Dendritic cell treated with granulocyte-macrophage colony-stimulating factor and Interleukin-4, amounts not matched to agents 40 ng/mL and 50 ng/mL, for 4 days (primary cell): ENCODE measurements at regions not wholly inside any gene's neighbourhood (a gene's known extent, or its start where the extent isn't known, plus 50 kb on each side); places are given as distances from the start of the nearest gene placed in this dataset.
A peak's percentile ranks its signal among the peaks of the same experiment; 100 is the strongest.

ENCODE experiments used
- H3K27ac Mint-ChIP-seq: one replicate; pipeline ENCODE4 v1.8.0; 2022; ENCODE audit warnings: mild to moderate bottlenecking, mixed read lengths
- H3K27me3 Mint-ChIP-seq: one replicate; pipeline ENCODE4 v1.8.0; 2022; ENCODE audit warnings: mild to moderate bottlenecking, mixed read lengths
- H3K36me3 Mint-ChIP-seq: one replicate; pipeline ENCODE4 v1.8.0; 2022; ENCODE audit warnings: low read depth, mixed read lengths
- H3K4me1 Mint-ChIP-seq: one replicate; pipeline ENCODE4 v1.8.0; 2022; ENCODE audit warnings: low read depth, mixed read lengths
- H3K4me3 Mint-ChIP-seq: one replicate; pipeline ENCODE4 v1.8.0; 2022; ENCODE audit warnings: mild to moderate bottlenecking, moderate library complexity, mixed read lengths
- H3K9me3 Mint-ChIP-seq: one replicate; pipeline ENCODE4 v1.8.0; 2022; ENCODE audit warnings: mixed read lengths
- intact Hi-C: fragments of 100-400 bp; cut with micrococcal nuclease; formaldehyde crosslinking; loops from one replicate; pipeline ENCODE4 v1.15.0; 2022

DNA sequence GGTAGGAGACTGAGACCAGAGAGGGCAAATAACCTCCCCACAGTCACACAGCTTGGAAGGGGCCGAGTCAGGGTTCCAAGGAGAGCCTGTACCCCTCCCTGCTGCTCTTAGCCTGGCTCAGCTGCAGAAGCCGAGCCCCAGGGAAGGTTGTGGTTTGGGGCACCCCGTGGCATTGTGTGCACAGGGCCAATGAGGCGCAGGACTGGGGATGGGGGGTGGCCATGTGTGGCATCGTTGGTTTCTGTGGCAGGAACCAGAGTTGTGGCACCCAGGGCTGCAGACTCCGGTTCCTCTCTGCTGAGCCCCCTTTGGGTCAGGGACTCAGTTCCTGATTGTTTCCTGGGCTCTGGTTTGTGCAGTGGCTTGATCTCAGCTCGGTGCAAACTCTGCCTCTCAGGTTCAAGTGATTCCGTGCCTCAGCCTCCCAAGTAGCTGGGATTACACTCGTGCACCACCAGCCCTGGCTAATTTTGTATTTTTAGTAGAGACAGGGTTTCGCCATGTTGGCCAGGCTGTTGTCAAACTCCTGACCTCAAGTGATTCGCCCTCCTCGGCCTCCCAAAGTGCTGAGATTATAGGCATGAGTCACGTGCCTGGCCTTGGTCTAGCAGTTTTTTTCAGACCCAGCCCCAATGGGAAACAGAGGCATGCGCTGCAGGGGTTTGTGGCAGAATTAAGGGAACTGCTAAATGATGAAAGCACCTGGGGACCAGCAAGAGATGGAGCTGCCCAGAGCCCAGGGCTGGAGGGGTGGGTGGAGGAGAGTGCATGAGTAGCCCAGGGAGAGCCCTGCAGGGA lies 221.0 kb upstream of the SULF2 start:
- Mint-ChIP-seq H3K9me3 (peaks cover 20% of the 10 kb centered on the region), H3K27me3 (peaks cover 10% of the 10 kb centered on the region), H3K27ac (no peak overlapping the region), H3K4me1 (peaks cover 54% of the 10 kb centered on the region), H3K4me3 (no peak overlapping the region), H3K36me3 (no peaks in the 10 kb centered on the region)
- intact Hi-C loops: no loop called here

DNA sequence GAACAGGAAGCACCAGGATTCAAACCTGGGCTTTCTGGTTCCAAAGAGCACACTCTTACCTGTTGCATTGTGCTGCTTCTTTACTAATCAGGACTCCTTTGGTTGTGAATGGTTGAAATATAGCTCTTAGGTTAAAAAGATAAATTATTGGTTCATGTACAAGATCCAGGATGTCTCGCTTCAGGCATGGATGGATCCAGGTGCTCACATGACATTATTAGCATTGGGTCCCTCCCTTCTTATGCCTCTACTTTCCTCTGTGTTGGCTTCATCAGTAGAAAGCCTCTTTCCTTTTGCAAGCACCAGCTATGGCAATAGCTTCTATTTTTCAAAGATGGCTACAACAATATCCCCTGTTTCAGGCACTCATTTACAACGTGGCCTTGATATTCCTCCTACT lies 217.7 kb upstream of the SULF2 start:
- H3K4me3 Mint-ChIP-seq: no peak overlapping the region
- no peak overlapping the region for H3K27ac Mint-ChIP-seq
- peaks cover 76% of the 10 kb centered on the region for H3K4me1 Mint-ChIP-seq
- intact Hi-C loops: no loop called here
- H3K9me3 Mint-ChIP-seq: peaks cover 33% of the 10 kb centered on the region
- no peaks in the 10 kb centered on the region for H3K36me3 Mint-ChIP-seq
- H3K27me3 Mint-ChIP-seq: peaks cover 10% of the 10 kb centered on the region

DNA sequence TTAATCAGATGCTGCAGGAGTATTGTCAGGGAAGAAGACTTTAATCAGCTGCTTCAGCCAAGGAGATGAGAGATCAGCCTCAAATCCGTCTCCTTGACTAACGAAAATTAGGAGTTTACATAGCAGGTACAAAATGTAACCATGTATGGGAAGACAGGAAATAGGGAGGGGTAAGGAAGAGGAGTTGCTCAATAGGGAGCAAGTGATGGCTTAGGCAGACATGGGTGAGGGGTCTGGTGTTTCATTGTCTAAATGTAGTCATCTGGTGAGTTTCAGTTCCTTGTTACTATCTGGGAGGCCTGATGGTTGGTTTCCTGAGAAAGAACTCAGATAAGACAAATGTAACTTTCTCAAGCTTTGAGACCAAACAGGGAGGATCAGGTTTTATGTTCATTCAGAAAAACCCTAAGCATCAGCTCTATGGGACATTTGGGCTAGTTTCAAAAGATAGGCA lies 217.3 kb upstream of the SULF2 start:
- Mint-ChIP-seq H3K36me3 (no peaks in the 10 kb centered on the region), H3K9me3 (peaks cover 33% of the 10 kb centered on the region), H3K4me3 (no peak overlapping the region), H3K27ac (no peak overlapping the region), H3K4me1 (peaks cover 81% of the 10 kb centered on the region), H3K27me3 (peaks cover 10% of the 10 kb centered on the region)
- intact Hi-C loops: no loop called here

DNA sequence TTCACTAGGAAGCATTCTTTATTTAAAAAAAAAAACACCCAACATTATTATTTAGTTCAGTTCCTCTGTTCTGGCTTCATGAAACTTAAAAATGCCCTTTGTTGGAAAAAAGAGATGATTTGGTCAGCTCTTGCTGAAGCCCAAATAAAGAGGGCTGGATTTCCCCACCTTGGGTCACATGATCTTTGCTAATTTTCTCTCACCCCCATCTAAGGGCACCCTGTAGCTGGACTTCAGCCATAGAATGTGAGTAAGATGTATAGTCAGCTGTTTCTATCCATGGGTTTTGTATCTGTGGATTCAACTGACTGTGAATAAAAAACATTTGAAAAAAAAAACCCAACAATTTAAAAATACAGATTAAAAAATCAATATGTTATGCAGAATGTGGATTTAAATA lies 213.9 kb upstream of the SULF2 start:
- H3K9me3 Mint-ChIP-seq: peaks cover 21% of the 10 kb centered on the region
- peak overlapping the region; percentile 46 for H3K27ac Mint-ChIP-seq
- intact Hi-C loops: no loop called here
- H3K4me3 Mint-ChIP-seq: no peak overlapping the region
- no peaks in the 10 kb centered on the region for H3K36me3 Mint-ChIP-seq
- H3K4me1 Mint-ChIP-seq: peaks cover 54% of the 10 kb centered on the region
- H3K27me3 Mint-ChIP-seq: no peaks in the 10 kb centered on the region

DNA sequence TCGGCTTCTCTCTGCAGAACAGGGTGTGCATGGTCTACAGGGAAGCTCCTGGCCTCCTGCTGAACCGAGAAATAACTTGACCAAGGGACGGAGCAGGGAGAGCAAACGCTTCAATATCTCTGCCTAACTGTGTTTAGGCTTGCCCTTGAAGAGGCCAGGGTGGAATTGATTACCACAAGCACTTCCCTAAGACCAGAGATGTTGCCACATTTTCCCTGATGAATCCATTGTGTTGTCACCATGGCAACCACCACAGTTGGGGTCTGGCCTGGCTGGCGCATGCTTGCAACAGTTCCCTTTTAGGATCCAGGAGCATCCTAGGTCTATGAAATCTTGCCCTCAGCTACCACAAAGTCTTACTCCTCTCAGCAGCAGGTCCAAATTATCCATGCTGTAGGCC lies 213.5 kb upstream of the SULF2 start:
- Mint-ChIP-seq H3K4me3 (no peak overlapping the region), H3K27ac (peak overlapping the region; percentile 46), H3K9me3 (peaks cover 19% of the 10 kb centered on the region), H3K27me3 (no peaks in the 10 kb centered on the region), H3K4me1 (peaks cover 50% of the 10 kb centered on the region), H3K36me3 (no peaks in the 10 kb centered on the region)
- intact Hi-C loops: no loop called here

DNA sequence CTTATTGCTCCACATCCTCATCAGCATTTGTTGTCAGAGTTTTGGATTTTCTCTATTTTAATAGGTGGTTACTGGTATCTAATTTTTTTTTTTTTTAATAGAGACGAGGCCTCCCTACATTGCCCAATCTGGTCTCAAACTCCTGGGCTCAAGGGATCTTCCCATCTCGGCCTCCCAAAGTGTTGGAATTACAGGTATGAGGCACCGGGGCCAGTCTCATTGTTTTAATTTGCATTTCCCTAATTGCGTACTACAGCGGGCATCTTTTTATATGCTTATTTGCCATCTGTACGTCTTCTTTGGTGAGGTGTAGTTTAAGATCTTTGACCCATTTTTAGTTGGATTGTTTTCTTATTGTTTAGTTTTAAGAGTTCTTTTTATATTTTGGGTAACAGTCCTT lies 210.4 kb upstream of the SULF2 start:
- Mint-ChIP-seq H3K27me3 (peaks cover 14% of the 10 kb centered on the region), H3K9me3 (peaks cover 22% of the 10 kb centered on the region), H3K4me3 (no peak overlapping the region), H3K36me3 (no peaks in the 10 kb centered on the region), H3K4me1 (peaks cover 27% of the 10 kb centered on the region), H3K27ac (no peak overlapping the region)
- intact Hi-C loops: no loop called here

DNA sequence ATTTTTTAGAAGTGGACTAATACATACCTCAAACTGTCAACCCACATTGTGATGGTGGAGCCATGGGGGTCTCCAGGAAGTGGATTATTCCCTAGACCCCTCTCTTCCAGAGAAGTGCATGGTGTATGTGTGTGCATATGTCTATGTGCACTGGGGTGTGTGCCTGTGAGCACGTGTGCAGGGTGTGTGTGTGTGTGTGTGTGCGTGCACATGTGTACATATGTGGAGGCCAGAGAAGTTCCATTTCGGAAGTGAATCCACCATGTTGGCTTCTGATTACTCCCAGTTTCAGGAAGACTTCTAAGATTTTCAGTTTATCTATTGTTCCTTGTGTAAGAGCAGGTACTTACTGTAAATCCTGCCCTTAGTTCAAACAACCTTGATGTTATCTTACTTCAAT lies 208.5 kb upstream of the SULF2 start:
- intact Hi-C loops: no loop called here
- no peak overlapping the region for H3K27ac Mint-ChIP-seq

DNA sequence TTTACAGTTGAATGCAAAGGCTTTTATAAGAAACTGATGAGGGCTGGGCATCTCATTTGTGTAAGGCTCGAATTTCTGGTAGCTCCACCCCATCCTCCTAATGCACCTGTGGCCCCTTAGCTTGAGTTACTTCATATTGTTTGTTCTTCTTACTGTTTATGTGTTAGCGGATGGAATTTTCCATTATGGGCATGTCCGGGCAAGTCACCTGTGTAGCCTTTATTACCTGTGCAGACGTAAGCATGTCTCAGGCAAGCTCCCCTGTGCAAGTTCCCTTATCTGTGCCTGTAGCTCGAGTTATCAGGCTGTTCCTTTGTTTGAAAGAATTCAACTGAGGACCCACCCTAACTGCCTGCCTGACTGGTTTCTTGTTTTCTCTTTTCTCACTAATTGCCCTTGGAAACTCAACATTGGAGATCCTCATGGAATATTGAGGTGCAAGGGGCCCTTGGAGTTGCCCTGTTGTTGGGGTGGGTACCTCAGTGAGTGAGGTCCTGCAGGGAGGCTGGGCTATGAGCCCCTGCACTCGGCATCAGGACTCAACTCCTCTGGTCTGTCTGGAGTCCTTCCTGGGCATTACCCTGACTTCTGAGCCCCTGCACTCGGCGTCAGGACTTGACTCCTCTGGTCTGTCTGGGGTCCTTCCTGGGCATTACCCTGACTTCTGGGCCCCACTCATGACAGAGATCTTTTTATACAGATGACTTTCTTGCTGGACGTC lies 207.9 kb upstream of the SULF2 start:
- Mint-ChIP-seq H3K36me3 (no peaks in the 10 kb centered on the region), H3K9me3 (peaks cover 13% of the 10 kb centered on the region), H3K27me3 (peaks cover 21% of the 10 kb centered on the region), H3K4me1 (peaks cover 10% of the 10 kb centered on the region), H3K27ac (no peak overlapping the region), H3K4me3 (no peak overlapping the region)
- intact Hi-C loops: no loop called here

More for the DNA sequence above, 208.5 kb upstream of the SULF2 start:
- H3K9me3 Mint-ChIP-seq: peaks cover 13% of the 10 kb centered on the region
- peaks cover 21% of the 10 kb centered on the region for H3K27me3 Mint-ChIP-seq
- H3K36me3 Mint-ChIP-seq: no peaks in the 10 kb centered on the region
- no peak overlapping the region for H3K4me3 Mint-ChIP-seq
- H3K4me1 Mint-ChIP-seq: peaks cover 16% of the 10 kb centered on the region

DNA sequence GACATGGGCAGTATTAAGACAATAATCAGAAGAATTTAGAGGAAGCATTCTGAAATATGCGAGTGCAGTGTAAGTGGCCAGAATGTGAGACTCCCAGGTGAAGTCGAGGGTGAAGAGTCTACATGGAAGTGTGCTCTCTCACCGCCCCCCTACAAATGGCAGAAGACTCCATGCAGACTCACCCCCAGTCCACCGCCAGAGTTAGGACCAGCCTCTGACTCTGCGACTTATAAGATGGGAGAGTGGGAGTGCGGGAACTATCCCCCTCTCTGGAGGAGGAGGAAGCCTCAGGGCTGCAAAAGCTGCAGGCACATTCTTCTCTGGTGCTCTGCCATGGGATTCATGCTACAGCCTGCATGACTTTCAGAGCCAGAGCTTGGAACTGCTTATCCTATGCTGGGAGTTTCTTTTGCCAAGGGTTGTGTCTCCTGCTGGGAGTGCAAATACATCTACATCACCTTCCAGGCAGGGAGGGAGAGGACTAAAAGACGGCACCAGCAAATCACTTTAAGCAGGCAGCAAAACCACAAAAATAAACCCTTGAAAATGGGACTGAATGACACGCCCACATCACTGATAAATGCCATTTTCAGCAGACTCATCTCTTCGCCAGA lies 206.7 kb upstream of the SULF2 start:
- peaks cover 13% of the 10 kb centered on the region for H3K9me3 Mint-ChIP-seq
- intact Hi-C loops: no loop called here
- H3K4me3 Mint-ChIP-seq: no peak overlapping the region
- peaks cover 21% of the 10 kb centered on the region for H3K27me3 Mint-ChIP-seq
- no peak overlapping the region for H3K27ac Mint-ChIP-seq
- H3K4me1 Mint-ChIP-seq: no peaks in the 10 kb centered on the region
- H3K36me3 Mint-ChIP-seq: no peaks in the 10 kb centered on the region

DNA sequence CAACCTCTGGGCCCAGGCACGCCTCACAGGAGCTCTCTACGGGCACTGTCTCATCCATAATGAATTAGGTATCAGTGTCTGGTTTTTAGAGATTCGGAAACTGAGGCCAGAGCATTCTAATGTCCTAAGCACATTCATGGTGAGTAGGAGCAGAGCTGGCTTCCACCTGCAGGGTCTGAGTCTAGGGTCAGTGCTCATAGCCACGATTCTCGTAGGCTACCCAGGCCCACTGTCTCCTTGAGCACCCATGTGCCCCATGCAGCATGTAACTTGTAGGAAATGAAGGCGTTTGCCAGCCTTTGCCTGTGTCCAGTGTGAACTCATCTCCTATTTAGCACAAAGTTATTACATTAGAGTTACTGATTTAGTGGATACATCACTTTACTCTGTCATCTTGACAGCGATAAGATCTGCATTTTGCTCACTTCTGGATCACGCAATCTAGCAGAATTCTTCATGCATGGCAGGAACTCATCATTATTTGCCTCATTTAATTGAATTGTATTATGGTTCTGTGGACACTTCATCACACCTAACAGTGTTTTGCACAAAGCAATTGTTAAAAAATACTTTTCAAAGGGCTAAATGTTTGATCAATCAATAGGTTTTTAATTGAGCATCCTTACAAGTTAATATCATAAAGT lies 205.3 kb upstream of the SULF2 start:
- H3K9me3 Mint-ChIP-seq: peaks cover 13% of the 10 kb centered on the region
- peaks cover 22% of the 10 kb centered on the region for H3K27me3 Mint-ChIP-seq
- no peaks in the 10 kb centered on the region for H3K36me3 Mint-ChIP-seq
- H3K4me3 Mint-ChIP-seq: no peak overlapping the region
- H3K4me1 Mint-ChIP-seq: no peaks in the 10 kb centered on the region
- intact Hi-C loops: no loop called here
- no peak overlapping the region for H3K27ac Mint-ChIP-seq

DNA sequence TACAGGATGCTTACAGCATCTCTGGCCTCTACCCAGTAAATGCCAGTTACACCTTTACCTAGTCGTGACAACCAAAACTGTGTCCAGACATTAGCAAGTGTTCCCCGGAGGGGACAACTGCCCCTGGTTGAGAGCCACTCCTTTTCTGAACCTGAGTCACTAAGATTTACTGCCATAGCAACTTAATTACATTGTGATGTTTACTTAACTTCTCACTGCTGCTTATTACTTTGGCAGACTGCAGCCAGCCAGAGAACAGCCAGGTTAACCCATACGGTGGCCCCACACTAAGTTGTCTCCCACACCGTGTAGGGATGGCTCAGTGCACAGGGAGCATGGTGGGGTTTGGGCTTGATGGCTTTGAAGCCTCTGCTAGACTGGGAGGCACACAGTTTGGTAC lies 204.7 kb upstream of the SULF2 start:
- Mint-ChIP-seq H3K4me3 (no peak overlapping the region), H3K9me3 (peaks cover 13% of the 10 kb centered on the region), H3K27me3 (peaks cover 22% of the 10 kb centered on the region), H3K4me1 (no peaks in the 10 kb centered on the region), H3K36me3 (no peaks in the 10 kb centered on the region), H3K27ac (no peak overlapping the region)
- intact Hi-C loops: no loop called here

DNA sequence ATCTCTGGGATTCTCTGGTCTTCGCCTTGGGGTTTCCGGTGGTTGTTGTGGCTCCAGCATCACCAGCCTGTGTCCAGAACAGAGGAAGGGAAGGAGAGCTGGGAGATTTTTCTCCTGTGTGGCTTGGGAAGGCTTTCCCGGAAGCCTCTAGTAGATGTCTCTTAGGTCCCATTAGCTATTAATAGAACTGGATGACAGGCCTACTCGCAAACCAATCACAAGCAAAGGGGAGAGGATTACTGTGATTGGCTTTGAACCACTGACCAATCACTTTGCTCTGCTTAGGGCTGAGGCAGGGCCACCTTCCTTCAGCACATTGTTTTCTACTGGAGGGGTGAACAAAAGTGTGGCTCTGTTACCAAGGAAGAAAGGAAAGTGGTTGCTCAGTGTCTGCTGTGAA lies 203.4 kb upstream of the SULF2 start:
- H3K4me1 Mint-ChIP-seq: no peaks in the 10 kb centered on the region
- H3K9me3 Mint-ChIP-seq: peaks cover 10% of the 10 kb centered on the region
- no peak overlapping the region for H3K27ac Mint-ChIP-seq
- intact Hi-C loops: no loop called here
- no peak overlapping the region for H3K4me3 Mint-ChIP-seq
- H3K36me3 Mint-ChIP-seq: no peaks in the 10 kb centered on the region
- H3K27me3 Mint-ChIP-seq: peaks cover 29% of the 10 kb centered on the region

DNA sequence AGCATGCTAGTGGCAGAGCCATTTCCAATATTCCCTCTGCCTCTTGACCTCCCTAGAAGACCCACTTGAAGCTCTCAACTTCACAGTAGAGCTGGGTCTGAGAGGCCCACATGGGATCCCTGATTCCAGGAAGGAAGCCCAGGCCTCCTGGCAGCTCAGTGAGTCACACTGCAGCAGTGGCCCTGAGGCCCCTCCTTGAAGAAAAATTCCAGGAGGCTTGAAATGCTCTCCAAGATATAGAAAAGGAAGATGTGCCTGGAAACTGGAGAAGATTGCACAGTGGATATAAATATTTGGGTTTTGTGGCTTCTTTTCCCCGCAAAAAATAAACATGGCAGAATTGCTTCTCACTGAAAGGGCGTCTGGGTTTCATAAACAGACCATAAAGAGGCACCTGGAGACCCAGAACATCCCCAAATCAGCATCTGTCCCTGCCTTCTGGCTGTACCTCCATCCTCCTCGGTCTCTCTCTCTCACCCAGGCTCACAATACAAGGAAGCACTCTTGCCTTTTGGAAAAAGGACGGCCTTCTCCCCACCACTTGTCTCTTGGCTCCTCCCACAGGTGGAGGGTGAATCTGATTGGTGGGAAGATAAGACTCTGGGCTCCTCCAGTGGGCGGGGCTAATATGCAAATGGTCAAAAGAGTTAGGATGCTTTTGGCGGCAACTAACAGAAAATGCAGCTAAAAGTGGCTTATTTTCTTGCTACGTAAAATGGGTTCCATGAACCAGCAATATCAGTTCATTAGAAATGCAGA lies 200.0 kb upstream of the SULF2 start:
- Mint-ChIP-seq H3K36me3 (no peaks in the 10 kb centered on the region), H3K9me3 (no peaks in the 10 kb centered on the region), H3K27me3 (peaks cover 26% of the 10 kb centered on the region), H3K4me1 (no peaks in the 10 kb centered on the region), H3K27ac (no peak overlapping the region), H3K4me3 (no peak overlapping the region)
- intact Hi-C loops: no loop called here
